Ovary (tissue), 3 donors: ENCODE measurements at regions not wholly inside any gene's neighbourhood (a gene's known extent, or its start where the extent isn't known, plus 50 kb on each side); places are given as distances from the start of the nearest gene placed in this dataset.

ENCODE experiments used
- POLR2A ChIP-seq: fragments of 450-650 bp; IDR thresholded peaks from one replicate; pipeline ENCODE4 v1.6.1; 2017; ENCODE audit warnings: antibody characterized with exemption, mild to moderate bottlenecking, moderate library complexity
- TF ChIP-seq, protein P1 (sequence below), 3 donors: fragments of 450-650 bp in 2 of 3; fragments of 200-600 bp in 1 of 3; IDR thresholded peaks; one replicate each; pipeline versions ENCODE4 v1.5.1 to v1.8.0; 2016 to 2022; ENCODE audit warnings: antibody characterized with exemption in 3 of 3, mild to moderate bottlenecking in 1 of 3
- donor health status: DM: no; HTN: no; CAD: no.

GRCh38 chr21:31447505-31447904 is 103.4 kb upstream of the TIAM1 start:
- TF ChIP-seq, protein P1, sequence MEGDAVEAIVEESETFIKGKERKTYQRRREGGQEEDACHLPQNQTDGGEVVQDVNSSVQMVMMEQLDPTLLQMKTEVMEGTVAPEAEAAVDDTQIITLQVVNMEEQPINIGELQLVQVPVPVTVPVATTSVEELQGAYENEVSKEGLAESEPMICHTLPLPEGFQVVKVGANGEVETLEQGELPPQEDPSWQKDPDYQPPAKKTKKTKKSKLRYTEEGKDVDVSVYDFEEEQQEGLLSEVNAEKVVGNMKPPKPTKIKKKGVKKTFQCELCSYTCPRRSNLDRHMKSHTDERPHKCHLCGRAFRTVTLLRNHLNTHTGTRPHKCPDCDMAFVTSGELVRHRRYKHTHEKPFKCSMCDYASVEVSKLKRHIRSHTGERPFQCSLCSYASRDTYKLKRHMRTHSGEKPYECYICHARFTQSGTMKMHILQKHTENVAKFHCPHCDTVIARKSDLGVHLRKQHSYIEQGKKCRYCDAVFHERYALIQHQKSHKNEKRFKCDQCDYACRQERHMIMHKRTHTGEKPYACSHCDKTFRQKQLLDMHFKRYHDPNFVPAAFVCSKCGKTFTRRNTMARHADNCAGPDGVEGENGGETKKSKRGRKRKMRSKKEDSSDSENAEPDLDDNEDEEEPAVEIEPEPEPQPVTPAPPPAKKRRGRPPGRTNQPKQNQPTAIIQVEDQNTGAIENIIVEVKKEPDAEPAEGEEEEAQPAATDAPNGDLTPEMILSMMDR (IDR thresholded peaks at IDR 0.05) = no peak
- no peak for TF ChIP-seq POLR2A
